ENCODE measurements at regions not wholly inside any gene's neighbourhood (a gene's known extent, or its start where the extent isn't known, plus 50 kb on each side); places are given as distances from the start of the nearest gene placed in this dataset.

- peak; percentile 49 for TF ChIP-seq CTCF (conservative IDR thresholded peaks at IDR 0.05; ENCODE audit: low read depth, low read length)
- no peak for TF ChIP-seq POLR2A (IDR thresholded peaks at IDR 0.05; ENCODE audit: low read depth, low read length)
- no peak for TF ChIP-seq RFX5 (IDR thresholded peaks at IDR 0.05; ENCODE audit: low read depth, low read length)
- TF ChIP-seq RAD21 (IDR thresholded peaks at IDR 0.05; ENCODE audit: low read length) = peak; percentile 64
- TF ChIP-seq MXI1 (IDR thresholded peaks at IDR 0.05; ENCODE audit: borderline replicate concordance, low read depth, low read length) = no peak
- TF ChIP-seq USF2 (IDR thresholded peaks at IDR 0.05; ENCODE audit: low read depth, low read length) = no peak
- TF ChIP-seq FOS (IDR thresholded peaks at IDR 0.05; ENCODE audit: low read depth, low read length) = no peak
- no peak for TF ChIP-seq BHLHE40 (IDR thresholded peaks at IDR 0.05; ENCODE audit: low read depth, low read length)
- TF ChIP-seq SMC3 (IDR thresholded peaks at IDR 0.05; ENCODE audit: low read depth, low read length) = peak; percentile 52
These were observed 140.3 kb upstream of the PGRMC2 start for GRCh38 chr4:128427832-128428366.

Measured in IMR-90 (cell line).